B cell (primary cell): ENCODE measurements at regions not wholly inside any gene's neighbourhood (a gene's known extent, or its start where the extent isn't known, plus 50 kb on each side); places are given as distances from the start of the nearest gene placed in this dataset.

ENCODE experiments used
- EZH2 ChIP-seq: IDR thresholded peaks from 2 replicates; pipeline ENCODE4 v1.6.1; 2012; ENCODE audit warnings: borderline replicate concordance, low read depth, mild to moderate bottlenecking, moderate library complexity, low read length; ENCODE audit not compliant: insufficient read depth, poor library complexity, severe bottlenecking
- TF ChIP-seq, protein P1 (sequence below): fragments of 200-600 bp; IDR thresholded peaks from one replicate; pipeline ENCODE4 v1.8.0; 2022; ENCODE audit warnings: antibody characterized with exemption, mild to moderate bottlenecking

- TF ChIP-seq EZH2: no peak
- TF ChIP-seq, protein P1, sequence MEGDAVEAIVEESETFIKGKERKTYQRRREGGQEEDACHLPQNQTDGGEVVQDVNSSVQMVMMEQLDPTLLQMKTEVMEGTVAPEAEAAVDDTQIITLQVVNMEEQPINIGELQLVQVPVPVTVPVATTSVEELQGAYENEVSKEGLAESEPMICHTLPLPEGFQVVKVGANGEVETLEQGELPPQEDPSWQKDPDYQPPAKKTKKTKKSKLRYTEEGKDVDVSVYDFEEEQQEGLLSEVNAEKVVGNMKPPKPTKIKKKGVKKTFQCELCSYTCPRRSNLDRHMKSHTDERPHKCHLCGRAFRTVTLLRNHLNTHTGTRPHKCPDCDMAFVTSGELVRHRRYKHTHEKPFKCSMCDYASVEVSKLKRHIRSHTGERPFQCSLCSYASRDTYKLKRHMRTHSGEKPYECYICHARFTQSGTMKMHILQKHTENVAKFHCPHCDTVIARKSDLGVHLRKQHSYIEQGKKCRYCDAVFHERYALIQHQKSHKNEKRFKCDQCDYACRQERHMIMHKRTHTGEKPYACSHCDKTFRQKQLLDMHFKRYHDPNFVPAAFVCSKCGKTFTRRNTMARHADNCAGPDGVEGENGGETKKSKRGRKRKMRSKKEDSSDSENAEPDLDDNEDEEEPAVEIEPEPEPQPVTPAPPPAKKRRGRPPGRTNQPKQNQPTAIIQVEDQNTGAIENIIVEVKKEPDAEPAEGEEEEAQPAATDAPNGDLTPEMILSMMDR: no peak
Observed at GRCh38 chr9:129407905-129408452, 212.9 kb downstream of the C9orf50 start.
